Activated CD4-positive, alpha-beta T cell treated with anti-CD3 and anti-CD28 coated beads, Interleukin-2, amount 50 U/mL, for 1 hour (primary cell): ENCODE measurements at regions not wholly inside any gene's neighbourhood (a gene's known extent, or its start where the extent isn't known, plus 50 kb on each side); places are given as distances from the start of the nearest gene placed in this dataset.

Source experiments
- DNase-seq: peaks from one replicate; pipeline ENCODE4 v3.0.0-alpha.2; 2020

GRCh38 chr1:4047666-4048065 is 147.6 kb upstream of the C1orf174 start:
- DNase-seq, result no peak

GRCh38 chr1:4048076-4048475 is 148.0 kb upstream of the C1orf174 start:
- no peak for DNase-seq

GRCh38 chr1:4048921-4049320 is 148.8 kb upstream of the C1orf174 start:
- DNase-seq, result no peak

GRCh38 chr1:4050998-4051397 is 150.9 kb upstream of the C1orf174 start:
- no peak for DNase-seq

GRCh38 chr1:4052657-4053056 is 152.6 kb upstream of the C1orf174 start:
- no peak for DNase-seq

- no peak for DNase-seq
These were observed 153.2 kb upstream of the C1orf174 start for GRCh38 chr1:4053160-4053748.

GRCh38 chr1:4053774-4054173 is 153.7 kb upstream of the C1orf174 start:
- DNase-seq, result no peak

- no peak for DNase-seq
These were observed 155.4 kb upstream of the C1orf174 start for GRCh38 chr1:4055294-4055967.

GRCh38 chr1:4056422-4056821 is 156.3 kb upstream of the C1orf174 start:
- no peak for DNase-seq

GRCh38 chr1:4056989-4057388 is 156.9 kb upstream of the C1orf174 start:
- DNase-seq, result no peak

GRCh38 chr1:4057603-4058002 is 157.5 kb upstream of the C1orf174 start:
- DNase-seq, result no peak

GRCh38 chr1:4058122-4058521 is 158.1 kb upstream of the C1orf174 start:
- no peak for DNase-seq

GRCh38 chr1:4058706-4059105 is 158.6 kb upstream of the C1orf174 start:
- DNase-seq, result no peak

GRCh38 chr1:4059270-4059669 is 159.2 kb upstream of the C1orf174 start:
- DNase-seq, result no peak

- DNase-seq, result no peak
These were observed 160.8 kb upstream of the C1orf174 start for GRCh38 chr1:4060850-4061249.

- no peak for DNase-seq
These were observed 161.5 kb upstream of the C1orf174 start for GRCh38 chr1:4061521-4062031.

GRCh38 chr1:4062041-4062440 is 162.0 kb upstream of the C1orf174 start:
- DNase-seq, result no peak

- no peak for DNase-seq
These were observed 162.5 kb upstream of the C1orf174 start for GRCh38 chr1:4062560-4062959.

GRCh38 chr1:4062992-4063391 is 162.9 kb upstream of the C1orf174 start:
- no peak for DNase-seq

- no peak for DNase-seq
These were observed 163.4 kb upstream of the C1orf174 start for GRCh38 chr1:4063516-4063915.

- DNase-seq, result no peak
These were observed 164.2 kb upstream of the C1orf174 start for GRCh38 chr1:4064150-4064889.

GRCh38 chr1:4066860-4067599 is 167.0 kb upstream of the C1orf174 start:
- no peak for DNase-seq

- no peak for DNase-seq
These were observed 168.0 kb upstream of the C1orf174 start for GRCh38 chr1:4068076-4068475.
